ENCODE measurements at regions not wholly inside any gene's neighbourhood (a gene's known extent, or its start where the extent isn't known, plus 50 kb on each side); places are given as distances from the start of the nearest gene placed in this dataset.

DNA sequence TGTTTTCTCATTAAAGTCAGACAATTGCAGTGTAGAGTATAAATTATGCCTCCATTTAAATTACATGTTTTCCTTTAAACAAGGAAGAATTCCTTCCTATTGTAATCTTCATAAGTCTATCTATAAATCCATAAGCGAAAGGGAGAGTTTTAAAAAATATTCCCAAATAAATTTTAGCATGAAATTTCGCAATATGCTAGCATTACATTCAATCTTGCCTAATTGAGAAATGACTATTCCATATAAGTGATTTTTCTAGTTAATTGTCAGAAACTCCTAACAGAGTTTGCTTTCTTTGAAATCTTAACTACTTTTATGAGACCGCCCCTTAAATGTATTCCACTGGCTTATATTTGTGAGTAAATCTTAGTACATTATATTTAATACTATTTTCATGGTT, 133.1 kb upstream of the CRIM1 start:
- no peaks in the 10 kb centered on the region for H3K4me1 Mint-ChIP-seq (ENCODE audit: low read depth, unreplicated experiment)
- intact Hi-C loops (cut with micrococcal nuclease; ENCODE audit: unreplicated experiment) = no loop called here
- no peak overlapping the region for H3K27ac Mint-ChIP-seq (ENCODE audit: unreplicated experiment)
- H3K9me3 Mint-ChIP-seq (ENCODE audit: unreplicated experiment) = no peaks in the 10 kb centered on the region
- POLR2A ChIA-PET = no interaction called here
- peaks cover 8% of the 10 kb centered on the region for H3K27me3 Mint-ChIP-seq (ENCODE audit: insufficient read depth, unreplicated experiment)
- Histone ChIP-seq H3K9me3 (0 out of 2 replicates have a peak, but pooled peaks cover 3% of the 10 kb centered on the region), H3K27me3 (replicated peaks; ENCODE audit: control insufficient read depth, insufficient read depth, low read length) (no peaks in the 10 kb centered on the region), H3K36me3 (ENCODE audit: control insufficient read depth, insufficient read depth, low read length) (no peaks in the 10 kb centered on the region), H3K4me1 (no peaks in the 10 kb centered on the region), H3K4me3 (ENCODE audit: low read depth, low read length) (no peak overlapping the region)
- no TSS peak for BruUV-seq (replicated peaks)
- H3K4me3 Mint-ChIP-seq (ENCODE audit: unreplicated experiment) = no peak overlapping the region
- TF ChIP-seq, protein P1, sequence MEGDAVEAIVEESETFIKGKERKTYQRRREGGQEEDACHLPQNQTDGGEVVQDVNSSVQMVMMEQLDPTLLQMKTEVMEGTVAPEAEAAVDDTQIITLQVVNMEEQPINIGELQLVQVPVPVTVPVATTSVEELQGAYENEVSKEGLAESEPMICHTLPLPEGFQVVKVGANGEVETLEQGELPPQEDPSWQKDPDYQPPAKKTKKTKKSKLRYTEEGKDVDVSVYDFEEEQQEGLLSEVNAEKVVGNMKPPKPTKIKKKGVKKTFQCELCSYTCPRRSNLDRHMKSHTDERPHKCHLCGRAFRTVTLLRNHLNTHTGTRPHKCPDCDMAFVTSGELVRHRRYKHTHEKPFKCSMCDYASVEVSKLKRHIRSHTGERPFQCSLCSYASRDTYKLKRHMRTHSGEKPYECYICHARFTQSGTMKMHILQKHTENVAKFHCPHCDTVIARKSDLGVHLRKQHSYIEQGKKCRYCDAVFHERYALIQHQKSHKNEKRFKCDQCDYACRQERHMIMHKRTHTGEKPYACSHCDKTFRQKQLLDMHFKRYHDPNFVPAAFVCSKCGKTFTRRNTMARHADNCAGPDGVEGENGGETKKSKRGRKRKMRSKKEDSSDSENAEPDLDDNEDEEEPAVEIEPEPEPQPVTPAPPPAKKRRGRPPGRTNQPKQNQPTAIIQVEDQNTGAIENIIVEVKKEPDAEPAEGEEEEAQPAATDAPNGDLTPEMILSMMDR (IDR thresholded peaks at IDR 0.05; ENCODE audit: insufficient read depth in 1 of 2, low read depth in 1 of 2, low read length in 1 of 2, severe bottlenecking in 1 of 2, unreplicated experiment in 1 of 2) = no peak
- CTCF ChIA-PET = no interaction called here
- DNase-seq = no peak
- H3K36me3 Mint-ChIP-seq (ENCODE audit: insufficient read depth, unreplicated experiment) = no peaks in the 10 kb centered on the region

DNA sequence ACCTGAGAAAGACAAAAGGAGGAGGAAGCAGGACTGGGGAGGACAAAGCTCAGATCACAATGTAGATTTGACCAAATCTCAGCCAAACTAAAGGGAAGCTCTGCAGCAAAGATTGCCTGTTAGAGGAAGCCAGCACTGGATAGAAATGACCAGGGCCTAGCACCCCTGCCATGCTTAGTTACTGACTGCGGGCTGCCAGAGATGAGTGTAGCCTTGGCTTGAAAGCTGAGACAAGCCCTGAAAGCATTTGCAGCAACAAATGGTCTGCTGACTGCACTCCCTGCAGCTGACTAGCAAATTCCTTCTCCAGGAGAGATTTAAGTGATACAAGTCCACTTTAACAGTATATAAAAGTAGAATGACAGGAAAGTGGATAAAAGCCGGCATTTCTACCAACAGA, 140.9 kb upstream of the CRIM1 start:
- H3K4me1 Mint-ChIP-seq (ENCODE audit: low read depth, unreplicated experiment) = no peaks in the 10 kb centered on the region
- TF ChIP-seq, protein P1 (IDR thresholded peaks at IDR 0.05; ENCODE audit: insufficient read depth in 1 of 2, low read depth in 1 of 2, low read length in 1 of 2, severe bottlenecking in 1 of 2, unreplicated experiment in 1 of 2) = no peak
- Histone ChIP-seq H3K27me3 (replicated peaks; ENCODE audit: control insufficient read depth, insufficient read depth, low read length) (no peaks in the 10 kb centered on the region), H3K36me3 (ENCODE audit: control insufficient read depth, insufficient read depth, low read length) (no peaks in the 10 kb centered on the region), H3K4me1 (no peaks in the 10 kb centered on the region), H3K9me3 (peaks cover 10% of the 10 kb centered on the region), H3K4me3 (ENCODE audit: low read depth, low read length) (no peak overlapping the region)
- intact Hi-C loops (cut with micrococcal nuclease; ENCODE audit: unreplicated experiment) = no loop called here
- ChIA-PET POLR2A (no interaction called here), CTCF (no interaction called here)
- DNase-seq = no peak
- H3K27ac Mint-ChIP-seq (ENCODE audit: unreplicated experiment) = no peak overlapping the region
- BruUV-seq (replicated peaks) = no TSS peak
- H3K4me3 Mint-ChIP-seq (ENCODE audit: unreplicated experiment) = no peak overlapping the region
- no peaks in the 10 kb centered on the region for H3K36me3 Mint-ChIP-seq (ENCODE audit: insufficient read depth, unreplicated experiment)
- peaks cover 11% of the 10 kb centered on the region for H3K9me3 Mint-ChIP-seq (ENCODE audit: unreplicated experiment)
- H3K27me3 Mint-ChIP-seq (ENCODE audit: insufficient read depth, unreplicated experiment) = peaks cover 7% of the 10 kb centered on the region

DNA sequence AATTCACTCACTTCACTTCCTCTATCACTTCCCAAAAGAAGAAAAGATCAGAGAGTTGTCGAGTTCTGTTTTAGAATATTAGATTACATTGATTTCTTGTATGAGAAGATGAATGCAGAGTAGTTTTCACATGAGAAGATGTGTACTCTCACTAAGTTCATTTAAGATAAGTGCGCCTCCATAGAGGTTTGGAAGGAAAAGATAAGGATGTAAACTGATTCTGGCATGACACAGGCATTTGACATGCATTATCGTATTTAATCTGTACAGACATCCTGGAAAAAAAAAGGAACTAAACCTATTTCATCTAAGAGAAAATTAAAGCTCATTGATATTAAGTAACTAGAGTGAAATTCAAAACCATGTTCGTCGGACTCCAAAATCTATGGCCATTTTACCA, 152.2 kb upstream of the CRIM1 start:
- Histone ChIP-seq H3K36me3 (ENCODE audit: control insufficient read depth, insufficient read depth, low read length) (no peaks in the 10 kb centered on the region), H3K27me3 (replicated peaks; ENCODE audit: control insufficient read depth, insufficient read depth, low read length) (no peaks in the 10 kb centered on the region), H3K4me3 (ENCODE audit: low read depth, low read length) (no peak overlapping the region), H3K9me3 (no peaks in the 10 kb centered on the region), H3K4me1 (no peaks in the 10 kb centered on the region)
- TF ChIP-seq, protein P1 (IDR thresholded peaks at IDR 0.05; ENCODE audit: insufficient read depth in 1 of 2, low read depth in 1 of 2, low read length in 1 of 2, severe bottlenecking in 1 of 2, unreplicated experiment in 1 of 2) = no peak
- Mint-ChIP-seq H3K36me3 (ENCODE audit: insufficient read depth, unreplicated experiment) (no peaks in the 10 kb centered on the region), H3K4me3 (ENCODE audit: unreplicated experiment) (no peak overlapping the region), H3K27ac (ENCODE audit: unreplicated experiment) (no peak overlapping the region), H3K9me3 (ENCODE audit: unreplicated experiment) (no peaks in the 10 kb centered on the region), H3K4me1 (ENCODE audit: low read depth, unreplicated experiment) (no peaks in the 10 kb centered on the region), H3K27me3 (ENCODE audit: insufficient read depth, unreplicated experiment) (peaks cover 8% of the 10 kb centered on the region)
- no peak for DNase-seq
- ChIA-PET POLR2A (no interaction called here), CTCF (no interaction called here)
- intact Hi-C loops (cut with micrococcal nuclease; ENCODE audit: unreplicated experiment) = loop anchor here (5.0 kb wide), 1 partner anchor 119 kb away; no protein-coding TSS in a partner anchor
- no TSS peak for BruUV-seq (replicated peaks)

Data from Caco-2 (cell line).